K562 (cell line): ENCODE measurements at regions not wholly inside any gene's neighbourhood (a gene's known extent, or its start where the extent isn't known, plus 50 kb on each side); places are given as distances from the start of the nearest gene placed in this dataset.

Experiments used
- CREB1 ChIP-seq, 2 experiments: sonication (generic) in 1 of 2; formaldehyde crosslinking in 1 of 2; IDR thresholded peaks; 2 replicates each; pipeline versions ENCODE4 v1.6.1 to v1.8.0; 2012 to 2022; ENCODE audit warnings: inconsistent platforms in 1 of 2, mild to moderate bottlenecking in 1 of 2, missing genetic modification reagents in 1 of 2, moderate library complexity in 1 of 2
- CREB3 ChIP-seq: fragments of 450-650 bp; conservative IDR thresholded peaks from 2 replicates; pipeline ENCODE4 v1.6.1; 2016; ENCODE audit warnings: missing genetic modification characterization, low read depth, mild to moderate bottlenecking, missing compliant biosample characterization, moderate library complexity
- FOXM1 ChIP-seq, 2 experiments: fragments of 450-650 bp in 1 of 2; sonication (generic) in 1 of 2; formaldehyde crosslinking in 1 of 2; IDR thresholded peaks; 2 replicates each; pipeline versions ENCODE4 v1.6.1 to v1.9.0; 2017 to 2022; ENCODE audit warnings: low read depth in 2 of 2, mild to moderate bottlenecking in 2 of 2, missing genetic modification reagents in 1 of 2, moderate library complexity in 1 of 2
- GTF2E2 ChIP-seq: fragments of 200-800 bp; sonication (Bioruptor generic); IDR thresholded peaks from 2 replicates; pipeline ENCODE4 v1.6.1; 2016; ENCODE audit warnings: missing genetic modification characterization, missing compliant biosample characterization
- MCM5 ChIP-seq: fragments of 450-650 bp; IDR thresholded peaks from 2 replicates; pipeline ENCODE4 v1.6.1; 2016; ENCODE audit warnings: low read depth
- NFE2 ChIP-seq: IDR thresholded peaks from 2 replicates; pipeline ENCODE4 v1.6.1; 2014; ENCODE audit warnings: antibody characterized with exemption, low read depth
- NFIX ChIP-seq: fragments of 250-450 bp; sonication (Bioruptor Pico); IDR thresholded peaks from 2 replicates; pipeline ENCODE4 v1.4.0; 2020; ENCODE audit warnings: low read depth, mild to moderate bottlenecking, moderate library complexity
- PATZ1 ChIP-seq: fragments of 250-450 bp; sonication (Bioruptor Pico); IDR thresholded peaks from 2 replicates; pipeline ENCODE4 v1.5.0; 2020; ENCODE audit warnings: mild to moderate bottlenecking, borderline replicate concordance
- POLR2H ChIP-seq: IDR thresholded peaks from 2 replicates; pipeline ENCODE4 v1.6.1; 2016; ENCODE audit warnings: missing genetic modification characterization, low read depth, mild to moderate bottlenecking, control low read depth, missing compliant biosample characterization, moderate library complexity
- SREBF1 ChIP-seq: fragments of 150-350 bp; IDR thresholded peaks from 2 replicates; pipeline ENCODE4 v1.6.1; 2014; ENCODE audit warnings: antibody characterized with exemption, low read depth, low read length, borderline replicate concordance
- SUPT5H ChIP-seq: fragments of 450-650 bp; IDR thresholded peaks from 2 replicates; pipeline ENCODE4 v1.6.1; 2016
- TAF15 ChIP-seq: fragments of 200-400 bp; formaldehyde crosslinking; IDR thresholded peaks from 2 replicates; pipeline ENCODE4 v1.6.1; 2017; ENCODE audit warnings: mild to moderate bottlenecking, low read depth, low read length, moderate library complexity
- TEAD1 ChIP-seq, 2 experiments: fragments of 450-650 bp in 1 of 2; sonication (generic) in 1 of 2; formaldehyde crosslinking; IDR thresholded peaks; 2 replicates each; pipeline versions ENCODE4 v1.4.0 to v1.8.0; 2020 to 2022; ENCODE audit warnings: mild to moderate bottlenecking in 2 of 2, missing genetic modification reagents in 1 of 2
- ZNF586 ChIP-seq: fragments of 450-650 bp; formaldehyde crosslinking; conservative IDR thresholded peaks from 2 replicates; pipeline ENCODE4 v1.4.0; 2020; ENCODE audit warnings: mild to moderate bottlenecking, moderate library complexity
- ZNF75A ChIP-seq: fragments of 450-650 bp; formaldehyde crosslinking; IDR thresholded peaks from 2 replicates; pipeline ENCODE4 v1.4.0; 2020; ENCODE audit warnings: mild to moderate bottlenecking
- ZSCAN29 ChIP-seq: fragments of 450-650 bp; IDR thresholded peaks from 2 replicates; pipeline ENCODE4 v1.6.1; 2017
- TF ChIP-seq, protein P1 (sequence below): fragments of 450-650 bp; formaldehyde crosslinking; IDR thresholded peaks from 2 replicates; pipeline ENCODE4 v1.4.0; 2020; ENCODE audit warnings: mild to moderate bottlenecking, moderate library complexity
- TF ChIP-seq, protein P2 (sequence below): fragments of 450-650 bp; formaldehyde crosslinking; IDR thresholded peaks from 2 replicates; pipeline ENCODE4 v1.4.0; 2020; ENCODE audit warnings: mild to moderate bottlenecking, moderate library complexity
- TF ChIP-seq, protein P3 (sequence below): sonication (generic); formaldehyde crosslinking; IDR thresholded peaks from 2 replicates; pipeline ENCODE4 v1.8.1; 2023; ENCODE audit warnings: mild to moderate bottlenecking, missing genetic modification reagents
- TF ChIP-seq, protein P4 (sequence below): fragments of 250-450 bp; sonication (Bioruptor Pico); IDR thresholded peaks from 2 replicates; pipeline ENCODE4 v1.8.0; 2021; ENCODE audit warnings: borderline replicate concordance, mild to moderate bottlenecking, moderate library complexity; ENCODE audit not compliant: poor library complexity, severe bottlenecking

GRCh38 chr1:161440312-161440894 lies 64.9 kb upstream of the FCGR2A start (continued):
- TF ChIP-seq, protein P1, sequence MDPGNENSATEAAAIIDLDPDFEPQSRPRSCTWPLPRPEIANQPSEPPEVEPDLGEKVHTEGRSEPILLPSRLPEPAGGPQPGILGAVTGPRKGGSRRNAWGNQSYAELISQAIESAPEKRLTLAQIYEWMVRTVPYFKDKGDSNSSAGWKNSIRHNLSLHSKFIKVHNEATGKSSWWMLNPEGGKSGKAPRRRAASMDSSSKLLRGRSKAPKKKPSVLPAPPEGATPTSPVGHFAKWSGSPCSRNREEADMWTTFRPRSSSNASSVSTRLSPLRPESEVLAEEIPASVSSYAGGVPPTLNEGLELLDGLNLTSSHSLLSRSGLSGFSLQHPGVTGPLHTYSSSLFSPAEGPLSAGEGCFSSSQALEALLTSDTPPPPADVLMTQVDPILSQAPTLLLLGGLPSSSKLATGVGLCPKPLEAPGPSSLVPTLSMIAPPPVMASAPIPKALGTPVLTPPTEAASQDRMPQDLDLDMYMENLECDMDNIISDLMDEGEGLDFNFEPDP (CRISPR knock-in tag), result no peak
- TF ChIP-seq TAF15, result no peak
- TF ChIP-seq, protein P2, sequence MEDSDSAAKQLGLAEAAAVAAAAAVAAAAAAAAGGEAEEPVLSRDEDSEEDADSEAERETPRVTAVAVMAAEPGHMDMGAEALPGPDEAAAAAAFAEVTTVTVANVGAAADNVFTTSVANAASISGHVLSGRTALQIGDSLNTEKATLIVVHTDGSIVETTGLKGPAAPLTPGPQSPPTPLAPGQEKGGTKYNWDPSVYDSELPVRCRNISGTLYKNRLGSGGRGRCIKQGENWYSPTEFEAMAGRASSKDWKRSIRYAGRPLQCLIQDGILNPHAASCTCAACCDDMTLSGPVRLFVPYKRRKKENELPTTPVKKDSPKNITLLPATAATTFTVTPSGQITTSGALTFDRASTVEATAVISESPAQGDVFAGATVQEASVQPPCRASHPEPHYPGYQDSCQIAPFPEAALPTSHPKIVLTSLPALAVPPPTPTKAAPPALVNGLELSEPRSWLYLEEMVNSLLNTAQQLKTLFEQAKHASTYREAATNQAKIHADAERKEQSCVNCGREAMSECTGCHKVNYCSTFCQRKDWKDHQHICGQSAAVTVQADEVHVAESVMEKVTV (CRISPR knock-in tag), result no peak
- TF ChIP-seq, protein P3, sequence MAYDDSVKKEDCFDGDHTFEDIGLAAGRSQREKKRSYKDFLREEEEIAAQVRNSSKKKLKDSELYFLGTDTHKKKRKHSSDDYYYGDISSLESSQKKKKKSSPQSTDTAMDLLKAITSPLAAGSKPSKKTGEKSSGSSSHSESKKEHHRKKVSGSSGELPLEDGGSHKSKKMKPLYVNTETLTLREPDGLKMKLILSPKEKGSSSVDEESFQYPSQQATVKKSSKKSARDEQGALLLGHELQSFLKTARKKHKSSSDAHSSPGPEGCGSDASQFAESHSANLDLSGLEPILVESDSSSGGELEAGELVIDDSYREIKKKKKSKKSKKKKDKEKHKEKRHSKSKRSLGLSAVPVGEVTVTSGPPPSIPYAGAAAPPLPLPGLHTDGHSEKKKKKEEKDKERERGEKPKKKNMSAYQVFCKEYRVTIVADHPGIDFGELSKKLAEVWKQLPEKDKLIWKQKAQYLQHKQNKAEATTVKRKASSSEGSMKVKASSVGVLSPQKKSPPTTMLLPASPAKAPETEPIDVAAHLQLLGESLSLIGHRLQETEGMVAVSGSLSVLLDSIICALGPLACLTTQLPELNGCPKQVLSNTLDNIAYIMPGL (CRISPR knock-in tag), result peak; percentile 95
- TF ChIP-seq PATZ1 (CRISPR knock-in tag), result no peak
- no peak for TF ChIP-seq FOXM1 (IDR thresholded peaks at IDR 0.05; ENCODE audit: low read depth)
- no peak for TF ChIP-seq FOXM1 (CRISPR knock-in tag; IDR thresholded peaks at IDR 0.05; ENCODE audit: low read depth)
- TF ChIP-seq POLR2H (tag), result peak; percentile 92
- TF ChIP-seq ZNF586 (CRISPR knock-in tag), result no peak
- no peak for TF ChIP-seq CREB1 (IDR thresholded peaks at IDR 0.05)
- TF ChIP-seq CREB1 (CRISPR knock-in tag; IDR thresholded peaks at IDR 0.05), result peak; percentile 63
- no peak for TF ChIP-seq NFE2
- no peak for TF ChIP-seq GTF2E2
- no peak for TF ChIP-seq NFIX (CRISPR knock-in tag)
- TF ChIP-seq ZSCAN29, result no peak
- no peak for TF ChIP-seq SREBF1
- TF ChIP-seq SUPT5H, result peak; percentile 57
- no peak for TF ChIP-seq CREB3
- no peak for TF ChIP-seq MCM5
- TF ChIP-seq, protein P4, sequence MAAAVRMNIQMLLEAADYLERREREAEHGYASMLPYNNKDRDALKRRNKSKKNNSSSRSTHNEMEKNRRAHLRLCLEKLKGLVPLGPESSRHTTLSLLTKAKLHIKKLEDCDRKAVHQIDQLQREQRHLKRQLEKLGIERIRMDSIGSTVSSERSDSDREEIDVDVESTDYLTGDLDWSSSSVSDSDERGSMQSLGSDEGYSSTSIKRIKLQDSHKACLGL (CRISPR knock-in tag), result no peak
- no peak for TF ChIP-seq ZNF75A (CRISPR knock-in tag)
- TF ChIP-seq TEAD1 (CRISPR knock-in tag; IDR thresholded peaks at IDR 0.05), result no peak
